DND-41 (cell line): ENCODE measurements at regions not wholly inside any gene's neighbourhood (a gene's known extent, or its start where the extent isn't known, plus 50 kb on each side); places are given as distances from the start of the nearest gene placed in this dataset.

Experiments used
- CTCF ChIP-seq: IDR thresholded peaks from 2 replicates; pipeline ENCODE4 v1.5.1; 2012; ENCODE audit warnings: borderline replicate concordance, low read length, moderate library complexity, mild to moderate bottlenecking; ENCODE audit not compliant: poor library complexity, severe bottlenecking; ENCODE audit errors: extremely low read depth
- EZH2 ChIP-seq: IDR thresholded peaks from 3 replicates; pipeline ENCODE4 v1.6.1; 2012; ENCODE audit warnings: borderline replicate concordance, low read depth, mild to moderate bottlenecking, moderate library complexity, low read length, inconsistent platforms; ENCODE audit not compliant: severe bottlenecking

GRCh38 chr10:131819241-131820072 lies 81.4 kb upstream of the PPP2R2D start:
- TF ChIP-seq EZH2 (no peak), CTCF (no peak)
